UCSD-AML1 (cell line): ENCODE measurements at regions not wholly inside any gene's neighbourhood (a gene's known extent, or its start where the extent isn't known, plus 50 kb on each side); places are given as distances from the start of the nearest gene placed in this dataset.
"Not testable (repeated sequence)": the region's sequence is repeated elsewhere in the genome, so short reads cannot be mapped to it uniquely, and the experiment has no call there.

Source experiments
- DNase-seq: peaks from one replicate; lab custom pipeline; 2025; ENCODE audit not compliant: unreplicated experiment; lab: John Stamatoyannopoulos, UW

GRCh38 chr3:166554023-166554422 is 716.8 kb upstream of the BCHE start:
- no peak for DNase-seq

DNA sequence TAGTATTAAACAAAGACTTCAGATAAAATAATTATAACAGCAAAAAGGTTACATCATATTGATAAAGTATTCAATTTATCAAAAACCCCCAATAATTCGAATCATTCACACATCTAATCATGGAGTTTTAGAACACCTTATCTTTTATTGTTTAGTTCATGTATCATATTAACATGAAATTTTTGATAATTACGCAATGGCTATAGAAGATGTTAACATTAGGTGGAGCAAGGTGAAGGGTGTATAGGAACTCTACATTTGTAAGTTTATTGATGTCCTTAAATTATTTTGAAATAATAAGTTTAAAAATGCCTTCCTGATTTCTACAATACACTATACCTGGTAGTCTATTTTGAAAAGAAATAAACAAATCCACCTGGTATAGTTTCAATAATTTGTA is 696.5 kb upstream of the BCHE start:
- no peak for DNase-seq

DNA sequence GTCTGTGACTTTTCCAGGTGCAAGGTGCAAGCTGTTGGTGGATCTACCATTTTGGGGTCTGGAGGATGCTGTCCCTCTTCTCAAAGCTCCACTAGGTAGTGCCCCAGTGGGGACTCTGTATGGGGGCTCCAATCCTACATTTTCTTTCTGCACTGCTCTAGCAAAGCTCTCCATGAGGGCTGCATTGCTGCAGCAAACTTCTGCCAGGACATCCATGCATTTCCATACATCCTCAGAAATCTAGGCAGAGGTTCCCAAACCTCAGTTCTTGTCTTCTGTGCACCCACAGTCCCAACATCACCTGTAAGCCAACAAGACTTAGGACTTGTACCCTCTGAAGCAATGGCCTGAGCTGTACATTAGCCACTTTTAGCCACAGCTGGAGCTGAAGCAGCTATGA is 694.5 kb upstream of the BCHE start:
- DNase-seq, result no peak

DNA sequence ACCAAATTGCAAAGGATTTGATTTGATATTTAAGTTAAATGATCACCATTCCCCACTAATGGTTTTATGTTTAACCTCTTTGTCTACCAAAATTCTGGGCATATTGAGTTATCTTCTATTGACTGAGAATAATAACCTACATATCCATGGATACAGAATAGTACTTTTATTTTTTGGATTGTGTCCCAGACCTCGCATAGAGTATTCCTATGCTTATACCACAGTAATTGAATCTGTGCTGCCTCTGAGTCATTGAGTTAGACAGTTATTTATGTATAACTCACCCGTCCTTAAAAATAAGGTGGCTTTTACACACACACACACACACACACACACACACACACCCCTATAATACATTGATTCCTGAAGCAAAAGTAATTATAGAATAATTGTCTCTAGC is 690.1 kb upstream of the BCHE start:
- DNase-seq, result no peak

DNA sequence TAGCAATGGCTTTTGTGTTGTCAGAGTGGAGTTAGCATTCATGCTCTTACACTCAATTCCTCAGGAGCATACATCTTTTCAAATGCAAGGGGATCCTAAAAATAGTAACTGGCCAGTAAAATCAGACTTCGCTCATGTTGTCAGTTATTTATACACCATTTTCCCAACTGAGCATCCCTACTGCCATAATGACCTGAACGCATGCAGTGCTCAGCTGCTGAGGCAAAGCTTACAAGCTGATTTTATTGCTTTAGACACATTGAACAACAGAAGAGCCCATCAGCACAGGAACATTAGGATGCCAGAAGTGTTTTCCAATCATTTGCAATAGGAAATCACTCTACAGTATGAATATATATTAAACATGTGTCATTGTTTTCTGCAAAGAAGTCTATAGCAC is 689.7 kb upstream of the BCHE start:
- no peak for DNase-seq

DNA sequence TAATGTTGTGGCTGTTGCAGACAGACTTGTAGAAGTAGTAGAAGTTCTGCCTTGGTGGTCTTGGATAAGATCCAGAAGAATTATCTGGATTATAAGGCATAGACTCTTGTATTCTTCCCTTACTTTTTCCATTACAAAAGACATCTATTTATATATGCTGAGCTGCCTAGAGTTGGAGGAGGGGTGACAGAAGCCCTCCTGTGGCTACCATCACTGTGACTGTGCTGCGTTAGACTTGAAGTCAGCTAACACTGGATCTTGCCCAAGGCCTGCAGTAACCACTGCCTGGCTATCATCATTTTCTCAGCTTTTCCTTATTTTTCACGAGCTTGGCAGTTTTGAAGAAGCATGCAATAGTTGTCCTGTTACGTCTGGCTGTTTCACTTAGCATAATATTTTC is 684.8 kb upstream of the BCHE start:
- no peak for DNase-seq

- DNase-seq, result no peak
These were observed 682.2 kb upstream of the BCHE start for GRCh38 chr3:166519443-166519842.

GRCh38 chr3:166518040-166518439 is 680.8 kb upstream of the BCHE start:
- DNase-seq, result no peak

GRCh38 chr3:166510382-166510781 is 673.2 kb upstream of the BCHE start:
- DNase-seq, result no peak

- not testable (repeated sequence) for DNase-seq
These were observed 663.2 kb upstream of the BCHE start for GRCh38 chr3:166500420-166500819.

DNA sequence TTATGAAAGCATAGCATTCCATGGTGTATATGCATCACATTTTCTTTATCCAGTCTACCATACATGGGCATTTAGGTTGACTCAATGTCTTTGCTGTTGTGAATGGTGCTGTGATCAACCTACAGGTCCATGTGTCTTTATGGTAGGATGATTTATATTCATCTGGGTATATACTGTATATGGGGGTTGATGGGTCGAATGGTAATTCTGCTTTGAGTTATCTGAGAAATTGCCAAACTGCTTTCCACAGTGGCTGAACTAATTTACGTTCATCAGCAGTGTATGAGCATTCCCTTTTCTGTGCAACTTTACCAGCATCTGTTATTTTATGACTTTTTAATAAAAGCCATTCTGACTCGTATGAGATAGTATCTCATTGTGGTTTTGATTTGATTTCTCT is 662.4 kb upstream of the BCHE start:
- no peak for DNase-seq

DNA sequence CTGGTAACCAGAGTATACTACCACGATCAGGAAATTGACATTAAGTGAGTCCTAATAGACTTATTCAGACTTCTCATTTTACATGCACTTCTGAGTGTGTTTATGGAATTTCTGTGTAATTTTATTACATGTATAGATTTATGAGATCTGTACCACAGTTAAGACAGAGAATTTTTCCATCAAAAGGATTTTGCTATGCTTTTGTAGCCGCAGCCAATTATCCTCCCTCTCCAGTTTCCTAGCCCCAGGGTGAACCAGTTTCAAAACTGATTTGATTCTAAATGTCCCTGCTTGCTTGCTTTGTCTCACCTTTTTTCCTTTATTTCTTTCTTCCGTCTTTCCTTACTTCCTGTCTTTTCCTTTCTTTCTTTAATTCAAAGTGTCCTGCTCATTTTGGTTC is 661.2 kb upstream of the BCHE start:
- DNase-seq, result no peak

DNA sequence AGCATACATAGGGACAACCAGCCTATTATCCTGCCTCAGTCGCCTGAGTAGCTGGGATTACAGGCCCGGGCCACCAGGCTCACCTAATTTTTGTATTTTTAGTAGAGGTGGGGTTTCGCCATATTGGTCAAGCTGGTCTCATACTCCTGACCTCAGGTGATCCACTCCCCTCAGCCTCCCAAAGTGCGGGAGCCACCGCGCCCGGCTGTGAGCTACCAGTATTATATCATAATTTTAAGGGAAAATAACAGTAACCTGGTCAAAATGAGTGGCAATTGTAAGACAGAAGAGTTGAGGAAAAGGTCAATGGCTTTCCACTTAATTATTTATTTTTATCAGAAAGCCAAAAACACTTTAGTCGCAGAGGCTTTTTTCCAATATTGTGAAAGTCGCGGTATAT is 652.6 kb upstream of the BCHE start:
- DNase-seq, result no peak

- DNase-seq, result no peak
These were observed 651.9 kb upstream of the BCHE start for GRCh38 chr3:166488977-166489672.

- DNase-seq, result no peak
These were observed 647.2 kb upstream of the BCHE start for GRCh38 chr3:166484470-166484869.

- DNase-seq, result no peak
These were observed 644.1 kb upstream of the BCHE start for GRCh38 chr3:166481340-166481739.

GRCh38 chr3:166478356-166478755 is 641.1 kb upstream of the BCHE start:
- DNase-seq, result no peak

GRCh38 chr3:166473501-166473900 is 636.3 kb upstream of the BCHE start:
- no peak for DNase-seq

DNA sequence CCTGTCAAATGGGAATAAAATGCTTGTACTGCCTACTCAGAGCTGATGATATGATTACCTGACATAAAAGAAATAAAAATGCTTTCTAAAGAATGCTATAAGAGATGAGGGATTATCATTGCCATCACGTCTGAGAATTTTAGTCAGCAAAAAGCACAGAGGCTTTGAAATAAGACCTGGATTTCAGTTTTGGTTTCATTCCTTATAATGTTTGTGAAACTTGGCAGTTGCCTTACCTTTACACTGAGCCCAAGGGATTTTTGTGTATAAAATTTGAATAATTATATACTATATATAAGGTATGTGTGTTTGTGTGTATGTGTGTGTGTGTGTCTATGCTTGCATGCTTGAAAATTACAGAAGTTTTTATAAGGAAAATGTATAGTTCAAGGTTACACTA is 634.8 kb upstream of the BCHE start:
- DNase-seq, result no peak

- no peak for DNase-seq
These were observed 634.0 kb upstream of the BCHE start for GRCh38 chr3:166471074-166471767.

DNA sequence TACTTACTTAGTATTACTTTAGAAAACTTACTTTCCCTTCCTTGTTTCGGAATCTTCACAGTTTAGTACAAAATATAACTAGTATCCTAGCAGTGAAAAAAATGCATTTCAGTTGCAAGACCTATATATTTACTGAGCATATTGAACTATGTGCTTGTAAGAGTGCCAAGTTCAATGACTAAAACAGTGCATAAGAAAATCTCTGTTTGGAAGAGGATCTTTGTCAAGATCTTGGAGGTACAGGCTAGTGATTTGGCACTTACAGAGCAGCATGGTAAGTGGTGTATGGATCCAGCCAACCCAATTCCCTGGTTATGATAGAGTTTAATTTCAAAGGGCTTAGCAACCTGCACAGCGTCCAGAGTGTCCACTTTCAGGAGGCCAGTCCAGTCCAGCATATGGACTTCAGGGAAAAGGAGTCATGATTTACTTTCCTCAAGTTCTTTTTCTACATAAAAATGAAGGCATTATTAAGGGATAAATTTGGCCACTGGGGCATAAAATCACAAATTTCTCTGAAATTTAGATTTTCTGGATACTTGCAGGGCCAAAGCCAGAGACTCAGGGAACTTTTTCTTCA is 625.8 kb upstream of the BCHE start:
- DNase-seq, result no peak

GRCh38 chr3:166461626-166462025 is 624.4 kb upstream of the BCHE start:
- DNase-seq, result no peak

DNA sequence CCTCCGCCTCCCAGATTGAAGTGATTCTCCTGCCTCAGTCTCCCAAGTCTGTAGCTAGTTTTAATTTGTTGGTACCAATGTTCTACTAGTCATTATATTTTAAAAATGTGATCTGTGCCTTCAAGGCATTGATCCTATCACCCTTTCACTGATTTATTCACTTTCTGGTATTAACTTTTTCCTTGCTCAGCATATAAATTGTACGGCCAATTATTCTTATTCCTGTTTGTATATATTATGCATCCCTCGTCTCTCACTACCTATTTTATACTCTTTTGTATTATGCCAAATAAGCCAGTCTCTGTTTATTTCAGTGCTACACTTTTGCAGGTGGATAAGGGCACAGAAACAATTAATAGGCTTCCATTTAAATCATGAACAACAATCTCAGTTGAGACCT is 620.2 kb upstream of the BCHE start:
- no peak for DNase-seq
